Stomach (tissue), 8 donors: ENCODE measurements at regions not wholly inside any gene's neighbourhood (a gene's known extent, or its start where the extent isn't known, plus 50 kb on each side); places are given as distances from the start of the nearest gene placed in this dataset.

Source experiments
- DNase-seq, 2 donors: peaks; one replicate each; pipeline versions ENCODE4 v3.0.0 to v3.0.0-alpha.2; 2013 to 2019
- H3K27ac ChIP-seq, 5 donors: fragments of 200-600 bp in 4 of 5; sonication (generic) in 4 of 5; one replicate each; pipeline ENCODE4 v1.5.1; 2013 to 2019; ENCODE audit warnings: mild to moderate bottlenecking in 1 of 5, moderate library complexity in 1 of 5
- H3K27me3 ChIP-seq, 3 donors: fragments of 200-600 bp; sonication (generic); one replicate each; pipeline ENCODE4 v1.5.1; 2017 to 2019; ENCODE audit warnings: mixed run types in 1 of 3
- H3K36me3 ChIP-seq, 4 donors: fragments of 200-600 bp; sonication (generic); 1 replicate in 3 of 4; 2 replicates in 1 of 4; pipeline ENCODE4 v1.5.1; 2016 to 2019
- H3K4me1 ChIP-seq, 4 donors: fragments of 200-600 bp; sonication (generic); one replicate each; pipeline ENCODE4 v1.5.1; 2016 to 2019
- H3K4me3 ChIP-seq, 4 donors: fragments of 200-600 bp; sonication (generic) in 3 of 4; one replicate each; pipeline ENCODE4 v1.5.1; 2016 to 2019; ENCODE audit warnings: mild to moderate bottlenecking in 1 of 4
- H3K9me3 ChIP-seq, 4 donors: fragments of 200-600 bp; sonication (generic); one replicate each; pipeline ENCODE4 v1.5.1; 2016 to 2019
- EP300 ChIP-seq: sonication (generic); formaldehyde crosslinking; IDR thresholded peaks from one replicate; pipeline ENCODE4 v1.6.1; 2017; ENCODE audit warnings: antibody characterized with exemption
- POLR2A ChIP-seq, 4 donors: fragments of 450-650 bp; IDR thresholded peaks; one replicate each; pipeline ENCODE4 v1.6.1; 2016; ENCODE audit warnings: antibody characterized with exemption in 4 of 4, control low read depth in 2 of 4, mild to moderate bottlenecking in 1 of 4, moderate library complexity in 1 of 4
- POLR2AphosphoS5 ChIP-seq, 3 donors: sonication (generic); formaldehyde crosslinking; IDR thresholded peaks; one replicate each; pipeline ENCODE4 v1.6.1; 2016; ENCODE audit warnings: antibody characterized with exemption in 3 of 3
- WGBS, 5 donors: extraction: QIAGEN DNeasy Blood & Tissue Kit in 3 of 5; methylation state at CpG; one replicate each; pipeline versions ENCODE4 v1.1.5 to v1.1.7; 2013 to 2018; 5-methylcytosine and 5-hydroxymethylcytosine counted together
- intact Hi-C: fragments of 100-400 bp; cut with DNase I; formaldehyde crosslinking; loops from one replicate; pipeline ENCODE4 v1.15.1; 2023; ENCODE audit warnings: low total_unique reads
- TF ChIP-seq, protein P1 (sequence below), 7 experiments: fragments of 450-650 bp in 4 of 7; fragments of 200-600 bp in 3 of 7; sonication (generic) in 3 of 7; IDR thresholded peaks; one replicate each; pipeline ENCODE4 v1.5.1; 2016 to 2019; ENCODE audit warnings: antibody characterized with exemption in 7 of 7, control low read depth in 2 of 7, mild to moderate bottlenecking in 1 of 7
- donor health status: healthy with polysubstance abuse.
- donor health status: Bipolar disorder and iron deficiency.
- donor health status: healthy.

DNA sequence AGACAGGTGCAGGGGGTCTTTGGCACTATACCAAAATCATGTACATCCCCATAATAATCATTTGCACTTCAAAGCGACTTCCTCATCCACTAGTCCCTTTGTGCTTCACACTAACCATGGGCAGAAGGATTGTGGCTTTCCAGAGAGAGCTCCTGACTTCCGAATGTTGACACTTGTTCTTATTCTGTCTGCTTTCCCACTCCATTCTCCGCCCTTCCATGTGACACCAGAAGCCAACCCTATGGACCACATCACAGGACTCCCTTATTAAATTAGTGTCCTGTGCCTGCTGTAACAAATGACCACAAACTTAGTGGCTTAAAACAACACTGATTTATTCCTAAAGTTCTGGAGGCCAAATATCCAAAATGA lies 91.6 kb downstream of the CMC2 start:
- no peaks in the 10 kb centered on the region for H3K36me3 ChIP-seq
- H3K27me3 ChIP-seq = no peaks in the 10 kb centered on the region
- H3K4me1 ChIP-seq = no peaks in the 10 kb centered on the region
- intact Hi-C loops = no loop called here
- no peak overlapping the region for H3K27ac ChIP-seq
- no peak overlapping the region for H3K4me3 ChIP-seq
- no peaks in the 10 kb centered on the region for H3K9me3 ChIP-seq
- 79 to 93% (median 89%) methylated on average over 3 of the region's 3 CpGs for WGBS, 5 donors
- DNase-seq = no peak
- no peak for TF ChIP-seq POLR2A (IDR thresholded peaks at IDR 0.05)
- TF ChIP-seq, protein P1, sequence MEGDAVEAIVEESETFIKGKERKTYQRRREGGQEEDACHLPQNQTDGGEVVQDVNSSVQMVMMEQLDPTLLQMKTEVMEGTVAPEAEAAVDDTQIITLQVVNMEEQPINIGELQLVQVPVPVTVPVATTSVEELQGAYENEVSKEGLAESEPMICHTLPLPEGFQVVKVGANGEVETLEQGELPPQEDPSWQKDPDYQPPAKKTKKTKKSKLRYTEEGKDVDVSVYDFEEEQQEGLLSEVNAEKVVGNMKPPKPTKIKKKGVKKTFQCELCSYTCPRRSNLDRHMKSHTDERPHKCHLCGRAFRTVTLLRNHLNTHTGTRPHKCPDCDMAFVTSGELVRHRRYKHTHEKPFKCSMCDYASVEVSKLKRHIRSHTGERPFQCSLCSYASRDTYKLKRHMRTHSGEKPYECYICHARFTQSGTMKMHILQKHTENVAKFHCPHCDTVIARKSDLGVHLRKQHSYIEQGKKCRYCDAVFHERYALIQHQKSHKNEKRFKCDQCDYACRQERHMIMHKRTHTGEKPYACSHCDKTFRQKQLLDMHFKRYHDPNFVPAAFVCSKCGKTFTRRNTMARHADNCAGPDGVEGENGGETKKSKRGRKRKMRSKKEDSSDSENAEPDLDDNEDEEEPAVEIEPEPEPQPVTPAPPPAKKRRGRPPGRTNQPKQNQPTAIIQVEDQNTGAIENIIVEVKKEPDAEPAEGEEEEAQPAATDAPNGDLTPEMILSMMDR (IDR thresholded peaks at IDR 0.05) = no peak
- TF ChIP-seq POLR2AphosphoS5 (IDR thresholded peaks at IDR 0.05) = no peak
- no peak for TF ChIP-seq EP300

GRCh38 chr16:80914379-80915078 lies 92.2 kb downstream of the CMC2 start:
- DNase-seq = no peak

GRCh38 chr16:80913397-80913796 lies 93.3 kb downstream of the CMC2 start:
- intact Hi-C loops = no loop called here
- H3K4me1 ChIP-seq = no peaks in the 10 kb centered on the region
- no peak for TF ChIP-seq EP300
- TF ChIP-seq POLR2AphosphoS5 (IDR thresholded peaks at IDR 0.05) = no peak
- TF ChIP-seq, protein P1 (IDR thresholded peaks at IDR 0.05) = no peak
- no peak for TF ChIP-seq POLR2A (IDR thresholded peaks at IDR 0.05)
- no peak for DNase-seq
- H3K9me3 ChIP-seq = no peaks in the 10 kb centered on the region
- H3K27ac ChIP-seq = no peak overlapping the region
- 87 to 96% (median 94%) methylated on average over 4 of the region's 4 CpGs for WGBS, 5 donors
- H3K4me3 ChIP-seq = no peak overlapping the region
- no peaks in the 10 kb centered on the region for H3K36me3 ChIP-seq
- H3K27me3 ChIP-seq = no peaks in the 10 kb centered on the region

More at GRCh38 chr16:80914379-80915078, 92.2 kb downstream of the CMC2 start:
- Histone ChIP-seq H3K27ac (no peak overlapping the region), H3K4me1 (no peaks in the 10 kb centered on the region), H3K27me3 (no peaks in the 10 kb centered on the region), H3K4me3 (no peak overlapping the region), H3K36me3 (no peaks in the 10 kb centered on the region), H3K9me3 (no peaks in the 10 kb centered on the region)
- WGBS, 5 donors = 62 to 83% (median 75%) methylated on average over 10 of the region's 10 CpGs
- intact Hi-C loops = no loop called here
- no peak for TF ChIP-seq POLR2AphosphoS5 (IDR thresholded peaks at IDR 0.05)
- no peak for TF ChIP-seq EP300
- TF ChIP-seq, protein P1 (IDR thresholded peaks at IDR 0.05) = no peak
- TF ChIP-seq POLR2A (IDR thresholded peaks at IDR 0.05) = no peak

GRCh38 chr16:80912651-80913050 lies 94.0 kb downstream of the CMC2 start:
- WGBS, 5 donors = 61 to 71% (median 63%) methylated on average over 4 of the region's 4 CpGs
- TF ChIP-seq EP300 = no peak
- intact Hi-C loops = no loop called here
- no peak for DNase-seq
- no peak overlapping the region for H3K27ac ChIP-seq
- no peak overlapping the region for H3K4me3 ChIP-seq
- H3K27me3 ChIP-seq = no peaks in the 10 kb centered on the region
- H3K36me3 ChIP-seq = no peaks in the 10 kb centered on the region
- no peaks in the 10 kb centered on the region for H3K4me1 ChIP-seq
- no peaks in the 10 kb centered on the region for H3K9me3 ChIP-seq

DNA sequence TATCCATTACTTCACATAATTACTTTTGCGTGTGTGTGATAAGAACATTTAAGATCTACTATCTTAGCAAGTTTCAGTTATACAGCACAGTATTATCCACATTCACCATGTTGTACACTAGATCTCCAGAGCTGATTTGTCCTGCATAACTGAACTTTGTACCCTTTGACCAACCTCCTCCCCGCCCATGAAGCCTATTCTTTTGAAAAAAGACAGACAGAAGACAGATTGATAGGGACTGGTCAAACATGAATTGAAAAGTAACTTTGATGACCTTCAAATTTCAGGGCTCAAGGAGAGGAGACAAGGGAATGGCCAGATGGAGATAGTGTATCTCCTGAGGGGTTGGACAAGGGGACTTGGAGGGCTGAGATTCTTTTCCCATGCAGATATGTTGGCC lies 96.3 kb downstream of the CMC2 start:
- 55 to 69% (median 61%) methylated on average over 2 of the region's 2 CpGs for WGBS, 5 donors
- TF ChIP-seq POLR2AphosphoS5 (IDR thresholded peaks at IDR 0.05) = no peak
- no peak for TF ChIP-seq EP300
- TF ChIP-seq, protein P1 (IDR thresholded peaks at IDR 0.05) = no peak
- TF ChIP-seq POLR2A (IDR thresholded peaks at IDR 0.05) = no peak
- Histone ChIP-seq H3K9me3 (no peaks in the 10 kb centered on the region), H3K4me1 (no peaks in the 10 kb centered on the region), H3K36me3 (no peaks in the 10 kb centered on the region), H3K27me3 (no peaks in the 10 kb centered on the region), H3K27ac (no peak overlapping the region), H3K4me3 (no peak overlapping the region)
- intact Hi-C loops = no loop called here
- DNase-seq = no peak
